ENCODE measurements at regions not wholly inside any gene's neighbourhood (a gene's known extent, or its start where the extent isn't known, plus 50 kb on each side); places are given as distances from the start of the nearest gene placed in this dataset.
"Not testable (repeated sequence)": the region's sequence is repeated elsewhere in the genome, so short reads cannot be mapped to it uniquely, and the experiment has no call there.

GRCh38 chr1:113303267-113303666, 87.0 kb upstream of the MAGI3 start:
- H3K27ac Mint-ChIP-seq, result no peak overlapping the region
- ATAC-seq (no peak), DNase-seq (no peak)
- H3K4me1 Mint-ChIP-seq, result peaks cover 4% of the 10 kb centered on the region
- H3K4me3 Mint-ChIP-seq, result no peak overlapping the region
- H3K36me3 Mint-ChIP-seq (ENCODE audit: low read depth), result no peaks in the 10 kb centered on the region
- peaks cover 28% of the 10 kb centered on the region for H3K27me3 Mint-ChIP-seq
- no peaks in the 10 kb centered on the region for H3K9me3 ChIP-seq (ENCODE audit: control insufficient read depth, low read length, poor library complexity, severe bottlenecking)

- not testable (repeated sequence) for H3K36me3 Mint-ChIP-seq (ENCODE audit: low read depth); H3K4me3 Mint-ChIP-seq; H3K4me1 Mint-ChIP-seq; H3K27ac Mint-ChIP-seq; DNase-seq; ATAC-seq; H3K9me3 ChIP-seq (ENCODE audit: control insufficient read depth, low read length, poor library complexity, severe bottlenecking)
- H3K27me3 Mint-ChIP-seq, result peaks cover 21% of the 10 kb centered on the region
Measured at GRCh38 chr1:113305029-113305428, 85.3 kb upstream of the MAGI3 start.

GRCh38 chr1:113307771-113308445, 82.4 kb upstream of the MAGI3 start:
- DNase-seq (no peak), ATAC-seq (no peak)
- no peaks in the 10 kb centered on the region for H3K36me3 Mint-ChIP-seq (ENCODE audit: low read depth)
- no peaks in the 10 kb centered on the region for H3K9me3 ChIP-seq (ENCODE audit: control insufficient read depth, low read length, poor library complexity, severe bottlenecking)
- no peak overlapping the region for H3K4me3 Mint-ChIP-seq
- no peak overlapping the region for H3K27ac Mint-ChIP-seq
- H3K27me3 Mint-ChIP-seq, result peaks cover 16% of the 10 kb centered on the region
- peaks cover 8% of the 10 kb centered on the region for H3K4me1 Mint-ChIP-seq

DNA sequence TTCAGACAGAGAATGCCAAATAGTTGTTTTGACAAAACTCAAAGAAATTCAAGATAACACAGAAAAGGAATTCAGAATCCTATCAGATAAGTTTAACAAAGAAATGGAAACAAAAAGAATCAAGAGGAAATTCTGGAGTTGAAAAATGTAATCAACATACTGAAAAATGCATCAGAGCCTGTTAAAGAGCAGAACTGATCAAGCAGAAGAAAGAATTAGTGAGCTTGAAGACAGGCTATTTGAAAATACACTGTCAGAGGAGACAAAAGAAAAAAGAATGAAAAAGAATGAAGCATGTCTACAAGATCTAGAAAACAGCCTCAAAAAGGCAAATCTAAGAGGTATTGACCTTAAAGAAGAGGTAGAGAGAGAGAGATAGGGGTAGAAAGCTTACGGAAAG, 77.7 kb upstream of the MAGI3 start:
- not testable (repeated sequence) for H3K4me1 Mint-ChIP-seq

DNA sequence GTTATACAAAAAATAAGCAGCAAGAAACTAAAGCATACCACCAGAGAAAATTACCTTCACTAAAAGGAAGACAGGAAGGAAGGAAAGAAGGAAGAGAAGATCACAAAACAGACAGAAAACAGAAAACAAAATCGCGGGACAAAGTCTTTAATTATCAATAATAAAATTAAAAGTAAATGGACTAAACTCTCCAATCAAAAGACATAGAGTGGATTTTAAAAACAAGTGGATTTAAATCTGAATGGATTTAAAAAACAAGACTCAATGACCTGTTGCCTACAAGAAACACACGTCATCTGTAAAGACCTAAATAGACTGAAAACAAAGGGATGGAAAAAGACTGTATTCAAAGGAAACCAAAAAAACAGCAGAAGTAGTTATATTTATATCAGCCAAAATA, 75.7 kb upstream of the MAGI3 start:
- DNase-seq (no peak), ATAC-seq (no peak)
- Mint-ChIP-seq H3K27ac (no peak overlapping the region), H3K36me3 (ENCODE audit: low read depth) (no peaks in the 10 kb centered on the region), H3K4me3 (no peak overlapping the region), H3K4me1 (no peaks in the 10 kb centered on the region), H3K27me3 (no peaks in the 10 kb centered on the region)
- no peaks in the 10 kb centered on the region for H3K9me3 ChIP-seq (ENCODE audit: control insufficient read depth, low read length, poor library complexity, severe bottlenecking)

More for the DNA sequence above, 77.7 kb upstream of the MAGI3 start:
- H3K4me3 Mint-ChIP-seq; H3K36me3 Mint-ChIP-seq (ENCODE audit: low read depth); H3K9me3 ChIP-seq (ENCODE audit: control insufficient read depth, low read length, poor library complexity, severe bottlenecking); H3K27me3 Mint-ChIP-seq; DNase-seq; ATAC-seq; H3K27ac Mint-ChIP-seq: not testable (repeated sequence)

DNA sequence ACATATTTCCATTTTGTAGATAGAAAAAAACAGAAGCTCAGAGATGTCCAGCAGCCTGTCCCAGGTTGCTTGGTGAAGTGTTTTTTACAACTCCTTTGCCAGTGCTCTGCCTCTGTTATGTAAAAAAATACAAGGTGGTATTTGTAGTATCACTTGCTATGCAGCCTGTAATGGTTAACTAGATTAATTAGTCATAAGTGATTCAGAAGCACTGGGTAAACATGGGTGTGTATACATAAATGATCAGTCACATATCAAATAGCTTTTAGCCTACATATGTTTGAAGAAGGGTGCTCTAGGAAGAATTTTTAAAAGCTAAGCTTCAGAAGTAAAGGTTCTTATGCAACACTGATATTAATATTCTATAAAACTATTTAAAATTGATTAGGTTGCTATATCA, 70.0 kb upstream of the MAGI3 start:
- no peaks in the 10 kb centered on the region for H3K36me3 Mint-ChIP-seq (ENCODE audit: low read depth)
- no peak overlapping the region for H3K4me3 Mint-ChIP-seq
- no peak overlapping the region for H3K27ac Mint-ChIP-seq
- no peak for ATAC-seq
- no peaks in the 10 kb centered on the region for H3K4me1 Mint-ChIP-seq
- DNase-seq, result no peak
- no peaks in the 10 kb centered on the region for H3K9me3 ChIP-seq (ENCODE audit: control insufficient read depth, low read length, poor library complexity, severe bottlenecking)
- no peaks in the 10 kb centered on the region for H3K27me3 Mint-ChIP-seq

DNA sequence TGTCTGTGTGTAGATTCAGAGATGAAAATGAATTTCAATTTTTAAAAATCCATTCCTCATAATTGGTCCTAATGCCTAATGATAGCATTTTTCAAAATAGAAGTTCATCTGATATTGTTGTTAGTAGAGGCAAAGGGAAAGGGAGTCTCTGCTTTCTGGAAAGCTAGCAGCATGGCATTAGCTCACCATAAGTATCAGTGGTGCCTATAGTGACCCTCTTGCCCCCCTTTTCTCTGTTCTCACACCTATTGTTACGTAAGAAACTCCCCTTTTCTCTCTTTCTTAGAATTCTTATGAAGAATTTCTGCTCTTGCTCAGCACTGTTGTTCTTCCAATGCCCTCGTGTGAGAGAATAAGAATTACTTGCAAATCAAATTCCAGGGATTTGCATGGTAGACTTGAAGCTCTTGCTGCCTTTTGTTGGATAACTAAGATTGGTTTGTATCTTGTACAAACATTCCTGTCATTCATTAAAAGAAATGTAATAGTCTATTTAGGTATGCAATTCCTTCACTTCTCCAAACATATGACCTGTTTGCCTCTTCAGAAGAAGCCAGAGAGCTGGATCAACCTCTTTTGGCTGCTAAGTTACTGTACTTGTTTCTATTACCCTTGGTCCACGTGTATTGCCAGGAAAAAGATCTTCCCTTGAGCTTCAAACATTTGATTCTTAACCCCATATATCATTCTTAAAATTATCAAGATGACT, 69.2 kb upstream of the MAGI3 start:
- no peaks in the 10 kb centered on the region for H3K27me3 Mint-ChIP-seq
- H3K4me3 Mint-ChIP-seq, result no peak overlapping the region
- no peak for DNase-seq
- ATAC-seq, result no peak
- no peaks in the 10 kb centered on the region for H3K4me1 Mint-ChIP-seq
- H3K27ac Mint-ChIP-seq, result no peak overlapping the region
- no peaks in the 10 kb centered on the region for H3K36me3 Mint-ChIP-seq (ENCODE audit: low read depth)
- no peaks in the 10 kb centered on the region for H3K9me3 ChIP-seq (ENCODE audit: control insufficient read depth, low read length, poor library complexity, severe bottlenecking)

DNA sequence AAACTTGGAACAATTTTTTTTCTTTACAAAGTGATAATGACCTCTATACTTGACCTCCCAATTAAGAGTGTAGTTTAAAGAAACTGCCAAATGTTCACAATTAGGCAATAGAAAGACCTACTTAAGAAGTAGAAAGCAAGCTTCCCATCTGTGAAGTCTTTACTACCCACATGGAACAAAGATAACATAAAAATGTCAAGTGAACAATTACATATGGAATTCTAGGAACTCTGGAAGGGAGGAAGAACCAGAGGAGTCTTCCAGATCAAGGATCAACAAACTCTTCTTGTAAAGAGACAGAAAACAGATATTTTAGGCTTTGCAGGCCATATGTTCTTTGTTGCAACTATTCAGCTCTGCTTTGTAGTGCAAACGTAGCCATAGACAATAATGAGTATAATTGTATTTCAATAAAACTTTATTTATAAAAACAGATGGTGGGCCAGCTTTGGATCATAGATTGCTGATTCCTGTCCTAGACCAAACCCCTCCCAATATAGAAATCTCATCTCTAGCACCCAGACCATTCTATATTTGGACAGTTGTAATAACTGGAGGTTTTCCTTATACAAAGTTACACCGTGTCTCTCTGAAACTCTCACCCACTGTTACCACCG, 68.4 kb upstream of the MAGI3 start:
- ATAC-seq, result no peak
- H3K4me1 Mint-ChIP-seq, result no peaks in the 10 kb centered on the region

GRCh38 chr1:113322439-113322838, 67.9 kb upstream of the MAGI3 start:
- ATAC-seq (no peak), DNase-seq (no peak)
- no peak overlapping the region for H3K4me3 Mint-ChIP-seq
- H3K9me3 ChIP-seq (ENCODE audit: control insufficient read depth, low read length, poor library complexity, severe bottlenecking), result no peaks in the 10 kb centered on the region
- H3K36me3 Mint-ChIP-seq (ENCODE audit: low read depth), result no peaks in the 10 kb centered on the region
- H3K4me1 Mint-ChIP-seq, result no peaks in the 10 kb centered on the region
- H3K27ac Mint-ChIP-seq, result no peak overlapping the region
- no peaks in the 10 kb centered on the region for H3K27me3 Mint-ChIP-seq

More for the DNA sequence above, 68.4 kb upstream of the MAGI3 start:
- H3K27me3 Mint-ChIP-seq, result no peaks in the 10 kb centered on the region
- no peaks in the 10 kb centered on the region for H3K9me3 ChIP-seq (ENCODE audit: control insufficient read depth, low read length, poor library complexity, severe bottlenecking)
- H3K27ac Mint-ChIP-seq, result no peak overlapping the region
- no peak for DNase-seq
- H3K4me3 Mint-ChIP-seq, result no peak overlapping the region
- no peaks in the 10 kb centered on the region for H3K36me3 Mint-ChIP-seq (ENCODE audit: low read depth)

- H3K4me1 Mint-ChIP-seq, result no peaks in the 10 kb centered on the region
- DNase-seq, result no peak
- no peak overlapping the region for H3K27ac Mint-ChIP-seq
- H3K9me3 ChIP-seq (ENCODE audit: control insufficient read depth, low read length, poor library complexity, severe bottlenecking), result no peaks in the 10 kb centered on the region
- no peaks in the 10 kb centered on the region for H3K27me3 Mint-ChIP-seq
- no peak overlapping the region for H3K4me3 Mint-ChIP-seq
- no peaks in the 10 kb centered on the region for H3K36me3 Mint-ChIP-seq (ENCODE audit: low read depth)
- ATAC-seq, result no peak
Measured at GRCh38 chr1:113325022-113325421, 65.3 kb upstream of the MAGI3 start.

GRCh38 chr1:113326976-113327375, 63.3 kb upstream of the MAGI3 start:
- no peaks in the 10 kb centered on the region for H3K4me1 Mint-ChIP-seq
- no peak overlapping the region for H3K4me3 Mint-ChIP-seq
- ATAC-seq (no peak), DNase-seq (no peak)
- no peak overlapping the region for H3K27ac Mint-ChIP-seq
- H3K36me3 Mint-ChIP-seq (ENCODE audit: low read depth), result no peaks in the 10 kb centered on the region
- no peaks in the 10 kb centered on the region for H3K9me3 ChIP-seq (ENCODE audit: control insufficient read depth, low read length, poor library complexity, severe bottlenecking)
- peaks cover 2% of the 10 kb centered on the region for H3K27me3 Mint-ChIP-seq

- Mint-ChIP-seq H3K36me3 (ENCODE audit: low read depth) (no peaks in the 10 kb centered on the region), H3K27ac (no peak overlapping the region), H3K4me3 (no peak overlapping the region), H3K4me1 (no peaks in the 10 kb centered on the region), H3K27me3 (peaks cover 22% of the 10 kb centered on the region)
- no peaks in the 10 kb centered on the region for H3K9me3 ChIP-seq (ENCODE audit: control insufficient read depth, low read length, poor library complexity, severe bottlenecking)
- no peak for DNase-seq
- ATAC-seq, result no peak
Measured at GRCh38 chr1:113333056-113333455, 57.3 kb upstream of the MAGI3 start.

GRCh38 chr1:113340038-113340437, 50.3 kb upstream of the MAGI3 start:
- ATAC-seq, result no peak
- no peak for DNase-seq
- Mint-ChIP-seq H3K27me3 (peaks cover 24% of the 10 kb centered on the region), H3K27ac (no peak overlapping the region), H3K4me3 (no peak overlapping the region), H3K4me1 (no peaks in the 10 kb centered on the region), H3K36me3 (ENCODE audit: low read depth) (no peaks in the 10 kb centered on the region)
- no peaks in the 10 kb centered on the region for H3K9me3 ChIP-seq (ENCODE audit: control insufficient read depth, low read length, poor library complexity, severe bottlenecking)

Measured in T-helper 17 cell (primary cell).